ENCODE measurements at regions not wholly inside any gene's neighbourhood (a gene's known extent, or its start where the extent isn't known, plus 50 kb on each side); places are given as distances from the start of the nearest gene placed in this dataset.

- TF ChIP-seq CTCF (IDR thresholded peaks at IDR 0.05; ENCODE audit: extremely low read depth in 1 of 2, insufficient read depth in 1 of 2, low read depth in 1 of 2, low read length in 2 of 2): no peak
- TF ChIP-seq MAX (IDR thresholded peaks at IDR 0.05; ENCODE audit: insufficient read depth, insufficient read length): no peak
- no peak for TF ChIP-seq EZH2 (IDR thresholded peaks at IDR 0.05; ENCODE audit: borderline replicate concordance, low read depth, low read length, severe bottlenecking)
- TF ChIP-seq JUN (IDR thresholded peaks at IDR 0.05; ENCODE audit: borderline replicate concordance, insufficient read depth, insufficient read length, low read depth): no peak
- TF ChIP-seq MYC (IDR thresholded peaks at IDR 0.05; ENCODE audit: low read depth, low read length): no peak
- TF ChIP-seq POLR2AphosphoS5 (IDR thresholded peaks at IDR 0.05; ENCODE audit: insufficient read depth, low read depth, low read length): no peak
- no peak for TF ChIP-seq POLR2A (IDR thresholded peaks at IDR 0.05; ENCODE audit: low read depth, low read length)
- TF ChIP-seq FOS (IDR thresholded peaks at IDR 0.05; ENCODE audit: borderline replicate concordance, insufficient read depth, low read length): no peak
- TF ChIP-seq GATA2 (IDR thresholded peaks at IDR 0.05; ENCODE audit: insufficient read depth, insufficient read length, low read depth, low read length): no peak
- Histone ChIP-seq H3K79me2 (ENCODE audit: control insufficient read depth, insufficient read depth, low read length) (no peaks in the 10 kb centered on the region), H3K9ac (replicated peaks; ENCODE audit: extremely low read depth, insufficient read depth, low read length) (no peak overlapping the region), H3K36me3 (ENCODE audit: control insufficient read depth in 2 of 2, extremely low read depth in 1 of 2, insufficient read depth in 2 of 2, low read length in 2 of 2) (no peaks in the 10 kb centered on the region), H3K27ac (ENCODE audit: insufficient read depth, low read depth, low read length) (no peak overlapping the region), H3K4me3 (replicated peaks in 1 of 3; ENCODE audit: insufficient read depth in 1 of 3, low read depth in 1 of 3, low read length in 3 of 3) (no peak overlapping the region), H3K4me1 (ENCODE audit: control insufficient read depth, extremely low read depth, insufficient read depth, low read length) (no peaks in the 10 kb centered on the region), H3K27me3 (ENCODE audit: control insufficient read depth in 2 of 2, insufficient read depth in 2 of 2, low read length in 2 of 2) (no peaks in the 10 kb centered on the region), H3K9me3 (replicated peaks; ENCODE audit: control insufficient read depth, insufficient read depth, low read length) (no peaks in the 10 kb centered on the region), H4K20me1 (replicated peaks; ENCODE audit: control insufficient read depth, extremely low read depth, insufficient read depth, low read length) (no peaks in the 10 kb centered on the region), H3K9me1 (replicated peaks; ENCODE audit: control insufficient read depth, extremely low read depth, insufficient read depth, low read length) (no peaks in the 10 kb centered on the region), H3K4me2 (ENCODE audit: insufficient read depth, low read length) (no peak overlapping the region), H2AFZ (ENCODE audit: low read depth, low read length) (no peak overlapping the region)
- ChIA-PET POLR2A (no interaction called here), CTCF (interaction anchor here (0.7 to 1.1 kb wide), 3 partner anchors 20 to 61 kb away, joined by 3 to 4 read pairs (median 3); no protein-coding TSS in a partner anchor)
- intact Hi-C loops (cut with micrococcal nuclease): loop anchor here (5.0 kb wide), 1 partner anchor 60 kb away; no protein-coding TSS in a partner anchor
- dilution Hi-C loops (cut with MboI; ENCODE audit: extremely low pct_ligation_motif_present, low sequenced_read_pairs): no loop called here
- no TSS peak for BruUV-seq (replicated peaks)
- no peak for DNase-seq (ENCODE audit: low read depth, low spot score)
- FAIRE-seq: no peak
Observed at GRCh38 chr1:101377084-101377835, 140.4 kb downstream of the S1PR1 start.
